HCT116 (cell line): ENCODE measurements at regions not wholly inside any gene's neighbourhood (a gene's known extent, or its start where the extent isn't known, plus 50 kb on each side); places are given as distances from the start of the nearest gene placed in this dataset.

Experiments used
- ATAC-seq: fragments of 200-7000 bp; cut with Tn5 transposase; 2 replicates; pipeline ENCODE4 v1.9.1; 2020; ENCODE audit warnings: mild to moderate bottlenecking, moderate library complexity
- BruUV-seq: library from RNA; stranded (reverse); fragments of 400-500 nt; replicated peaks from 2 replicates; lab custom pipeline; 2021; lab: Mats Ljungman, UMichigan
- CTCF ChIA-PET: fragments of 300-600 bp; sonication (Branson Sonifier 250); formaldehyde crosslinking; loops from one replicate; lab custom pipeline; 2021; ENCODE audit warnings: antibody characterized with exemption; lab: Charles Lee
- POLR2A ChIA-PET: fragments of 300-600, 350-600 bp; sonication (Branson Sonifier 250); formaldehyde crosslinking; loops from one replicate; lab custom pipeline; 2021; ENCODE audit warnings: antibody characterized with exemption; lab: Charles Lee
- RAD21 ChIA-PET, 2 experiments: fragments of 300-600 bp; sonication (Branson Sonifier 250); formaldehyde crosslinking; loops; one replicate each; lab custom pipeline; 2023; ENCODE audit warnings: low total read pairs in 2 of 2; ENCODE audit not compliant: uncharacterized antibody in 2 of 2, unreplicated experiment in 2 of 2, low non-redundant PET in 1 of 2; lab: Charles Lee
- DNase-seq: peaks from one replicate; pipeline ENCODE4 v3.0.0-alpha.2; 2010; ENCODE audit warnings: low read depth, low spot score
- H2AFZ ChIP-seq: fragments of 200-600 bp; shearing (Covaris generic), sonication (generic); 2 replicates; pipeline ENCODE4 v1.6.1; 2017; ENCODE audit warnings: low read depth, mixed run types, mixed read lengths, antibody characterized with exemption, low read length; ENCODE audit not compliant: poor library complexity, severe bottlenecking
- H3K27ac ChIP-seq: 2 replicates; pipeline ENCODE4 v1.5.1; 2012; ENCODE audit warnings: low read depth, low read length
- H3K27me3 ChIP-seq: fragments of 200-600 bp; sonication (generic); 2 replicates; pipeline ENCODE4 v1.6.1; 2016; ENCODE audit warnings: mixed run types, low read length, mixed read lengths; ENCODE audit not compliant: insufficient read depth
- H3K36me3 ChIP-seq, 2 experiments: fragments of 200-500 bp in 1 of 2; fragments of 200-600 bp in 1 of 2; sonication (Bioruptor generic) in 1 of 2; sonication (generic) in 1 of 2; 2 replicates each; pipeline versions ENCODE4 v1.5.1 to v1.6.1; 2014 to 2016; ENCODE audit warnings: low read length in 2 of 2, inconsistent platforms in 1 of 2, mixed read lengths in 1 of 2, mixed run types in 1 of 2; ENCODE audit not compliant: insufficient read depth in 2 of 2, control insufficient read depth in 1 of 2
- H3K4me1 ChIP-seq, 2 experiments: fragments of 200-600 bp in 1 of 2; sonication (generic) in 1 of 2; 2 replicates each; pipeline versions ENCODE4 v1.5.1 to v1.6.1; 2012 to 2017; ENCODE audit warnings: low read length in 2 of 2, inconsistent platforms in 1 of 2, mild to moderate bottlenecking in 1 of 2, mixed read lengths in 1 of 2, mixed run types in 1 of 2, moderate library complexity in 1 of 2; ENCODE audit not compliant: insufficient read depth in 2 of 2, control insufficient read depth in 1 of 2
- H3K4me2 ChIP-seq: fragments of 200-600 bp; sonication (generic); 2 replicates; pipeline ENCODE4 v1.6.1; 2017; ENCODE audit warnings: mixed run types, low read length, mixed read lengths
- H3K4me3 ChIP-seq, 2 experiments: fragments of 200-600 bp in 1 of 2; sonication (generic) in 1 of 2; replicated peaks in 1 of 2; 2 replicates each; pipeline ENCODE4 v1.5.1; 2011 to 2016; ENCODE audit warnings: low read length in 2 of 2, control low read depth in 1 of 2, low read depth in 1 of 2, mild to moderate bottlenecking in 1 of 2, mixed read lengths in 1 of 2, mixed run types in 1 of 2
- H3K79me2 ChIP-seq: fragments of 200-600 bp; sonication (generic); 2 replicates; pipeline ENCODE4 v1.6.1; 2017; ENCODE audit warnings: mild to moderate bottlenecking, mixed run types, low read length, moderate library complexity, mixed read lengths; ENCODE audit not compliant: insufficient read depth
- H3K9ac ChIP-seq: fragments of 200-600 bp; sonication (generic); 2 replicates; pipeline ENCODE4 v1.6.1; 2016; ENCODE audit warnings: low read length, mixed read lengths
- H3K9me2 ChIP-seq: fragments of 200-600 bp; sonication (generic), shearing (Covaris generic); 2 replicates; pipeline ENCODE4 v1.6.1; 2017; ENCODE audit warnings: mixed run types, mild to moderate bottlenecking, moderate library complexity; ENCODE audit not compliant: insufficient read depth
- H3K9me3 ChIP-seq, 2 experiments: fragments of 200-500 bp in 1 of 2; fragments of 200-600 bp in 1 of 2; sonication (Bioruptor generic) in 1 of 2; sonication (generic) in 1 of 2; 2 replicates each; pipeline ENCODE4 v1.6.1; 2014 to 2017; ENCODE audit warnings: low read length in 2 of 2, mixed read lengths in 2 of 2, inconsistent platforms in 1 of 2, low read depth in 1 of 2, mild to moderate bottlenecking in 1 of 2, mixed run types in 1 of 2, moderate library complexity in 1 of 2; ENCODE audit not compliant: control insufficient read depth in 1 of 2, insufficient read depth in 1 of 2
- H4K20me1 ChIP-seq: fragments of 200-600 bp; sonication (generic), shearing (Covaris generic); 2 replicates; pipeline ENCODE4 v1.6.1; 2017; ENCODE audit warnings: mixed run types, mild to moderate bottlenecking, moderate library complexity; ENCODE audit not compliant: insufficient read depth
- ATF3 ChIP-seq: IDR thresholded peaks from 2 replicates; pipeline ENCODE4 v1.6.1; 2012
- EZH2 ChIP-seq: fragments of 200-600 bp; sonication (generic); IDR thresholded peaks from 2 replicates; pipeline ENCODE4 v1.6.1; 2017; ENCODE audit warnings: antibody characterized with exemption, mixed run types
- FOSL1 ChIP-seq: IDR thresholded peaks from 2 replicates; pipeline ENCODE4 v1.6.1; 2012; ENCODE audit warnings: low read depth
- JUND ChIP-seq: IDR thresholded peaks from 2 replicates; pipeline ENCODE4 v1.6.1; 2012
- MAX ChIP-seq: IDR thresholded peaks from 2 replicates; pipeline ENCODE4 v1.6.1; 2012
- POLR2AphosphoS5 ChIP-seq: IDR thresholded peaks from 2 replicates; pipeline ENCODE4 v1.6.1; 2011; ENCODE audit warnings: mild to moderate bottlenecking, low read depth, low read length, moderate library complexity
- RAD21 ChIP-seq: IDR thresholded peaks from 2 replicates; pipeline ENCODE4 v1.6.1; 2012; ENCODE audit warnings: low read depth, mild to moderate bottlenecking
- SIN3A ChIP-seq: IDR thresholded peaks from 2 replicates; pipeline ENCODE4 v1.6.1; 2012; ENCODE audit warnings: low read depth
- SP1 ChIP-seq: IDR thresholded peaks from 2 replicates; pipeline ENCODE4 v1.6.1; 2012; ENCODE audit warnings: low read depth
- ZBTB33 ChIP-seq: IDR thresholded peaks from 2 replicates; pipeline ENCODE4 v1.6.1; 2011; ENCODE audit warnings: mild to moderate bottlenecking, low read length, moderate library complexity; ENCODE audit not compliant: insufficient replicate concordance; ENCODE audit errors: extremely low read depth
- ZFX ChIP-seq: fragments of 450-650 bp; IDR thresholded peaks from 2 replicates; pipeline ENCODE4 v1.6.1; 2017
- ZNF274 ChIP-seq: fragments of 200-500 bp; sonication (Bioruptor generic); IDR thresholded peaks from 2 replicates; pipeline ENCODE4 v1.6.1; 2014; ENCODE audit warnings: mild to moderate bottlenecking, low read depth, low read length, inconsistent platforms
- intact Hi-C: fragments of 100-400 bp; cut with micrococcal nuclease; formaldehyde crosslinking; loops from 2 replicates; pipeline ENCODE4 v1.10.0; 2022

GRCh38 chr5:63170486-63170885 is 591.9 kb downstream of the LRRC70 start:
- Histone ChIP-seq H4K20me1 (no peaks in the 10 kb centered on the region), H3K79me2 (no peaks in the 10 kb centered on the region), H3K4me2 (no peak overlapping the region), H3K4me1 (no peaks in the 10 kb centered on the region), H3K36me3 (no peaks in the 10 kb centered on the region), H3K9me3 (peaks cover 0 to 15% of the 10 kb centered on the region in 2 experiments; a peak in 2 of 4 replicates), H2AFZ (no peak overlapping the region), H3K27ac (no peak overlapping the region), H3K9ac (no peak overlapping the region)
- ChIA-PET POLR2A (no interaction called here), CTCF (no interaction called here)
- no peak for DNase-seq
- no TSS peak for BruUV-seq
- TF ChIP-seq SP1, result no peak
- no peak for TF ChIP-seq ATF3
- TF ChIP-seq ZBTB33, result no peak
- TF ChIP-seq ZNF274, result no peak
- no peak for TF ChIP-seq RAD21
- no peak for TF ChIP-seq MAX
- TF ChIP-seq SIN3A, result no peak
- TF ChIP-seq ZFX, result no peak
- no peak for TF ChIP-seq FOSL1
- TF ChIP-seq JUND, result no peak
- TF ChIP-seq EZH2, result no peak
- TF ChIP-seq POLR2AphosphoS5, result no peak
- TF ChIP-seq, all 23 proteins: peak for 0
- Histone ChIP-seq H3K27me3 (no peaks in the 10 kb centered on the region), H3K4me3 (no peak overlapping the region), H3K9me2 (no peaks in the 10 kb centered on the region)
- intact Hi-C loops, result no loop called here
- RAD21 ChIA-PET, result no interaction called here
- ATAC-seq, result no peak
